22Rv1 (cell line): ENCODE measurements at regions not wholly inside any gene's neighbourhood (a gene's known extent, or its start where the extent isn't known, plus 50 kb on each side); places are given as distances from the start of the nearest gene placed in this dataset.
"Not testable (repeated sequence)": the region's sequence is repeated elsewhere in the genome, so short reads cannot be mapped to it uniquely, and the experiment has no call there.

ENCODE experiments used
- H3K27ac ChIP-seq: fragments of 450-650 bp; 2 replicates; pipeline ENCODE4 v1.5.1; 2017
- ZFX ChIP-seq: fragments of 450-650 bp; IDR thresholded peaks from 2 replicates; pipeline ENCODE4 v1.6.1; 2017; ENCODE audit warnings: antibody characterized with exemption, borderline replicate concordance
- TF ChIP-seq, protein P1 (sequence below): fragments of 450-650 bp; IDR thresholded peaks from 2 replicates; pipeline ENCODE4 v1.5.1; 2017; ENCODE audit warnings: mild to moderate bottlenecking

DNA sequence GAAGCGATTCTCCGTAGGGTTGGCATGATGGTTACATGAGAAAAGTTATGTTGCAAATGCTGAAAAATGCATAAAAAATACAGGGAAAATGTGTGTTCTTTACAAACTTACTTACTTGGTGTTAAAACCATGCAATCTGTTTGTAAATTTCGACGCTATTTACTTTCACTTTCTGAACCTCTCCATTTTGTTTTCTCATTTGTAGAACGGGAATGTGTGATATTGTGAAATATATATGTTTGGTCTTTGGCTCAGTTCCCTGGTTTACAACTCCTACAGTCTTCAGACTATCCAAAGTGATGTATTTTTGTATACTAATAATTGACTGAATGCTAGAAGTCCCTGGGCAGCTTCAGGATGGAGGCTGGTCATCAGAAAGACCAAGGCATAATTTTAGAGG lies 982.3 kb downstream of the ADGRL2 start:
- no peak for TF ChIP-seq ZFX
- TF ChIP-seq, protein P1, sequence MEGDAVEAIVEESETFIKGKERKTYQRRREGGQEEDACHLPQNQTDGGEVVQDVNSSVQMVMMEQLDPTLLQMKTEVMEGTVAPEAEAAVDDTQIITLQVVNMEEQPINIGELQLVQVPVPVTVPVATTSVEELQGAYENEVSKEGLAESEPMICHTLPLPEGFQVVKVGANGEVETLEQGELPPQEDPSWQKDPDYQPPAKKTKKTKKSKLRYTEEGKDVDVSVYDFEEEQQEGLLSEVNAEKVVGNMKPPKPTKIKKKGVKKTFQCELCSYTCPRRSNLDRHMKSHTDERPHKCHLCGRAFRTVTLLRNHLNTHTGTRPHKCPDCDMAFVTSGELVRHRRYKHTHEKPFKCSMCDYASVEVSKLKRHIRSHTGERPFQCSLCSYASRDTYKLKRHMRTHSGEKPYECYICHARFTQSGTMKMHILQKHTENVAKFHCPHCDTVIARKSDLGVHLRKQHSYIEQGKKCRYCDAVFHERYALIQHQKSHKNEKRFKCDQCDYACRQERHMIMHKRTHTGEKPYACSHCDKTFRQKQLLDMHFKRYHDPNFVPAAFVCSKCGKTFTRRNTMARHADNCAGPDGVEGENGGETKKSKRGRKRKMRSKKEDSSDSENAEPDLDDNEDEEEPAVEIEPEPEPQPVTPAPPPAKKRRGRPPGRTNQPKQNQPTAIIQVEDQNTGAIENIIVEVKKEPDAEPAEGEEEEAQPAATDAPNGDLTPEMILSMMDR = no peak
- H3K27ac ChIP-seq = no peak overlapping the region

DNA sequence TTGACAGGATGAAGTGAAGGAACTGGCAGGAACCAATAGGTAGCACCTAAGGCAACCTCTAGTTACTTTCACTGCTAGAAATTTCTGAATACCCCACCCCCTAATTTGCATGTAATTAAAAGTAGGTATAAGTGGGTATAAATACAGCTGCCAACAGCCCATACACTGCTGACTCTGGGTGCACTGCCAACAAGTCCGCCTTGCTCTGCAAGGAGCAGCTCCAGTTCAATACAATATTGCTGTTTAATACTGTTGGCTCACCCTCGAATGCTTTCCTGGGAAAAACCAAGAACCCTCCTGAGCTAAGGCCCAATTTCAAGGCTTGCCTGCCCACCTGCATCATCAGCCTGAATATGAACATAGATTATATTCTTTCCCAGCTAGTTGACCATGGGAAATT lies 981.9 kb downstream of the ADGRL2 start:
- TF ChIP-seq ZFX = no peak
- TF ChIP-seq, protein P1 = no peak
- H3K27ac ChIP-seq = no peak overlapping the region

DNA sequence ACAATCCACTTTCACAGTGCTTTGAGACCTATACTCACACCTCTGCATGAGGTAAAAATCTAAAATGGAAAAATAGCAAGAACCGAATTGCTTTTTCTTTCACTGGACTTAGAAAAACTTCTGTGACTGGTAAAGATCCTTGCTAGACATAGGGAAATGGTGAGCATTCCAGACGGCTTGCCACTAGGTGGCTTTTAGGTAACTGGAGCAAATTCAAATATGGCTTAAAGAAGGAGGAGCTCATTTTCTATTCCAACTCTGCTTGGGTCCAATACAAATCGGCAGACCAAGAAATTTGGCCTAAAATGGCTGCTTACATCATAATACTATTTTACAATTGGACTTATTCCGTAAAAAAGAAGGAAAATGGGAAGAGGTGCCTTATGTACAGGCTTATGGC lies 977.9 kb downstream of the ADGRL2 start:
- no peak overlapping the region for H3K27ac ChIP-seq
- no peak for TF ChIP-seq ZFX
- TF ChIP-seq, protein P1 = peak; percentile 71

DNA sequence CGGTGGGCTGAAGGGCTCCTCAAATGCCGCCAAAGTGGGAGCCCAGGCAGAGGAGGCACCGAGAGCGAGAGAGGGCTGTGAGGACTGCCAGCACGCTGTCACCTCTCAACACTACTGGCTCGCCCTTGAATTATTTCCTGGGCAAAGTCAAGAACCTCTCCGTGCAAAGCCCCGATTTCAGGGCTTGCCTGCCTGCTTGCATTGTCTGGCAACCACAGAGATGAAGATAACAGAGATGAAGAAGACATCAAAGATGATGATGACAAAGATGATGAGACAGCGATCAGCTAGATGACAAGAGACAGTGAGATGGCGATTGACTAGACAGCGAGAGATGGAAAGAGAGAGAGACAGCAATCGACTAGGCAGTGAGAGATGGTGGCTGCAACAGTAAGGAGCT lies 976.5 kb downstream of the ADGRL2 start:
- H3K27ac ChIP-seq = no peak overlapping the region
- TF ChIP-seq ZFX = no peak
- TF ChIP-seq, protein P1 = no peak

DNA sequence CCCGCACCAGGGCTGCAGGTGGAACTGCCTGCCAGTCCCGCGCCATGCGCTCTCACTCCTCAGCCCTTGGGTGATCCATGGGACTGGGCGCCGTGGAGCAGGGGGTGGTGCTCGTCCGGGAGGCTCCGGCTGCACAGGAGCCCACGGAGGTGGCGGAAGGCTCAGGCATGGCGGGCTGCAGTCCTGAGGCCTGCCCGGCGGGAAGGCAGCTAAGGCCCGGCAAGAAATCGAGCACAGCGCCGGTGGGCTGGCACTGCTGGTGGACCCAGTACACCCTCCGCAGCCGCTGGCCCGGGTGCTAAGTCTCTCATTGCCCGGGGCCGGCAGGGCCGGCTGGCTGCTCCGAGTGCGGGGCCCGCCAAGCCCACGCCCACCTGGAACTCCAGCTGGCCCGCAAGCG lies 976.0 kb downstream of the ADGRL2 start:
- not testable (repeated sequence) for H3K27ac ChIP-seq

DNA sequence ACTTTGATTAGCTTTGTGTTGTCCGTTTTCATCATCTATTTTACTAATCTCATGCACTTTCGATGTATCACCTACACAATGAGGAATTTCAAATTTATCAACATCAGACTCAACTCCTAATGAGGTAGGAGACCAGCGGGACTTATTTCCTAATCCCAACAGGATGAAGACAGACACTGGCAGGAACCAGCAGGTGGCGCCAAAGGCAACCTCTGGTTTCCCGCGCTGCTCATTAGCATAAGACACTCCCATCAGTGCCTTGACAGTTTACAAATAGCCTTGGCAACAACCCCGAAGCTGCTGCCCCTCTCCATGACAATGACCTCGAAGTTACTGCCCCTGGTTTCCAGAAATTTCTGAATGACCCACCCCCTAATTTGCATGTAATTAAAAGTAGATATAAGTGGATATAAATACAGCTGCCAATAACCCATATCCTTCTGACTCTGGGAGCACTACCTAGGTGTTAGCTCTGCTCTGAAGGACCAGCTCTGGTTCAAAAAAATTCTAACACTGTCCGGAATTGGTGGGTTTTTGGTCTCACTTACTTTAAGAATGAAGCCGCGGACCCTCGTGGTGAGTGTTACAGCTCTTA lies 974.8 kb downstream of the ADGRL2 start:
- no peak overlapping the region for H3K27ac ChIP-seq
- TF ChIP-seq, protein P1 = peak; percentile 93
- TF ChIP-seq ZFX = no peak

DNA sequence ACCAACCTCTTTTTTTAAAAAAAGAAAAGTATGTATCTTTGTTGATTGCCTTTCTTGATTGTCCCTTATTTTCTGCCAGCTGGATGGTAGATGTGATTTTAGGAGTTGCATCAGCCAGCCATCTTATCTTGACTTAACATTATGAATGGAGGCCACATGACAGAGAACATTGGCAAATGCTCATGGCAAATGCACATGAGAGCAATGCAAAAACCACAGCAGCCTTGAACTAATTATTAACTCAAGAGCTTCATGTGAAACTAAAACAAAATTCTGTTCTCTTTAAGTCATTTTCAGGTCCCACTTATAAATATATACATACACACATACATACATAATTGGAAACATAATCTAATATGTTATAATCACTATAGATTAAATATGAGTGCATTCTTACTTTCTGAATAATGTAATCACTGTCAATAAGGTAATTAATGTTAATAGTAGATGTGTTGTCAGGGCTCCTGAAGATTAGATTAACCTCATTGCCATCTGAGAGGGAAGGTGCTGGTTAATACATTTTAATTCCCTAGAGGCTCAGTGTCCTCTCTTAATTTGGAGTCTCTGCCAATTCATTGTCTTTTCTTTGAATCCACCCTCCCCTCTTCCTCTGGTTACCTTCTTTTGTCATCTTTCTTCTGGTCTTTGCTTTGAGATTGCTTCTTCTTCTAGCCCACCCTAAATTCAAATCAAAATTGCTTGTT lies 962.2 kb downstream of the ADGRL2 start:
- no peak overlapping the region for H3K27ac ChIP-seq
- TF ChIP-seq, protein P1 = no peak
- TF ChIP-seq ZFX = no peak
